ENCODE measurements at regions not wholly inside any gene's neighbourhood (a gene's known extent, or its start where the extent isn't known, plus 50 kb on each side); places are given as distances from the start of the nearest gene placed in this dataset.

- no peak for DNase-seq (ENCODE audit: low read depth in 3 of 3, low spot score in 1 of 3)
Measured at GRCh38 chr18:32544088-32544487, 73.4 kb upstream of the GAREM1 start.

- DNase-seq (ENCODE audit: low read depth in 3 of 3, low spot score in 1 of 3): no peak
Measured at GRCh38 chr18:32542221-32542798, 71.6 kb upstream of the GAREM1 start.

DNA sequence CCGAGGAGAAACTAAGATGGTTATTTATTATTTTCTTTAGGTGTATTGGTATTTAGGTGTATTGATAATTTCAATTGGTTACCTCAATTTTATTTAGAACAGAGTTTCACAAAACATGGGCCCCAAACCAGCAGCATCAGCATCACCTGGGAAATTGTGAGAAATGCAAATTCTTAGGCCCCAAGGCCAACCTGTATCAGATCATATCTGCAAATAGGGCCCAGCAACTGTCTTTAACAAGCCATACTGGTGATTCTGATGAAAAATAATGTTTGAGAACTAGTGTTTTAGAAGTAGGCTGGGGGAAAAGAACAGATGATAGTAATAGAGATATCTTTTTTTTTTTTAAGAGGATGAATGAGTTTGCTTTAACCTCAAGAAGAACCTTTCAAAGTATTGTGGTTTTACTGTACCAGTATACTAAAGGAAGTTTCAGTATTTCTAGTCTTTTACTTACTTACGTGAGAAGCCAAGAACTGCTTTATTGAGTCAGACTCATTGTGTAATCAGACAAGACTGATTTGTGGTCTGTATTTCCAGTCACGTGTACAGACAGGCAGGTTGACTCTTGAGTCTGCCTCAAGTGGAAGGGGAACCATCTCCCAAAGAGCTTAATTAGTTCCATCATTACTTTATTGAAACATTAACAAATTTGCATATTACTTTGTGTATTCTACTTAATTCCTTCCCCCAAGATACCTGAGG, 60.4 kb upstream of the GAREM1 start:
- DNase-seq (ENCODE audit: low read depth in 3 of 3, low spot score in 1 of 3): no peak

GRCh38 chr18:32529722-32530420, 59.2 kb upstream of the GAREM1 start:
- no peak for DNase-seq (ENCODE audit: low read depth in 3 of 3, low spot score in 1 of 3)

DNA sequence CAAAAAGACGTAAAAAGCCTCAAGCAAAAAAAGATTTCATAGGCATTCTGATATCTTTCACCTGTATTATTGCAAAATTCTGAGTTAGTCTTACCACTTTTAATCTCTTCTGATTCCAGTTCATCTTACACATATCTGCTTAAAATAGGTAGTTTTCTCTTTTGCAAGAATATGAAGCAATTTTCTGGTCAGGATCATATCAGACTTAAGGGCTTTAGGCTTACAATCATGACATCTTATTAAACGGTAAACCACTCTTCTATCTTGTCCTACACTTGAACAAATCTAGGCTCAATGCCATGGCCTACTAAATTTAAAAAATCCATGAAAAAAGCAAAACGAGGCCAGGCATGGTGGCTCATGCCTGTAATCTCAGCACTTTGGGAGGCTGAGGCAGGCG, 50.1 kb upstream of the GAREM1 start:
- DNase-seq (ENCODE audit: low read depth in 3 of 3, low spot score in 1 of 3): no peak
